BLaER1 treated with 17β-estradiol and CSF1 and Interleukin-3, amounts not matched to agents 10 nM and 100 nM (cell line): ENCODE measurements at regions not wholly inside any gene's neighbourhood (a gene's known extent, or its start where the extent isn't known, plus 50 kb on each side); places are given as distances from the start of the nearest gene placed in this dataset.

ENCODE experiments used
- H3K27ac ChIP-seq, 11 experiments: shearing (Covaris generic); formaldehyde crosslinking; 2 replicates each; pipeline ENCODE4 v1.8.1; 2022
- H3K27me3 ChIP-seq, 11 experiments: shearing (Covaris generic); formaldehyde crosslinking; 2 replicates each; pipeline ENCODE4 v1.8.1; 2022
- H3K36me3 ChIP-seq, 11 experiments: shearing (Covaris generic); formaldehyde crosslinking; 2 replicates each; pipeline ENCODE4 v1.8.1; 2022
- H3K4me1 ChIP-seq, 10 experiments: shearing (Covaris generic); formaldehyde crosslinking; 2 replicates each; pipeline ENCODE4 v1.8.1; 2022
- H3K4me2 ChIP-seq, 11 experiments: shearing (Covaris generic); formaldehyde crosslinking; 2 replicates each; pipeline ENCODE4 v1.8.1; 2022
- H3K4me3 ChIP-seq, 10 experiments: shearing (Covaris generic); formaldehyde crosslinking; 2 replicates each; pipeline ENCODE4 v1.8.1; 2022
- H3K9ac ChIP-seq, 11 experiments: shearing (Covaris generic); formaldehyde crosslinking; 2 replicates each; pipeline ENCODE4 v1.8.1; 2022
- H3K9me3 ChIP-seq, 11 experiments: shearing (Covaris generic); formaldehyde crosslinking; replicated peaks in 1 of 11; 2 replicates each; pipeline ENCODE4 v1.8.1; 2022
- H4K20me1 ChIP-seq, 11 experiments: shearing (Covaris generic); formaldehyde crosslinking; 2 replicates each; pipeline ENCODE4 v1.8.1; 2022
- Cebpa-rat ChIP-seq, 11 experiments: shearing (Covaris generic); IDR thresholded peaks; 2 replicates each; pipeline ENCODE4 v1.8.1; 2022

DNA sequence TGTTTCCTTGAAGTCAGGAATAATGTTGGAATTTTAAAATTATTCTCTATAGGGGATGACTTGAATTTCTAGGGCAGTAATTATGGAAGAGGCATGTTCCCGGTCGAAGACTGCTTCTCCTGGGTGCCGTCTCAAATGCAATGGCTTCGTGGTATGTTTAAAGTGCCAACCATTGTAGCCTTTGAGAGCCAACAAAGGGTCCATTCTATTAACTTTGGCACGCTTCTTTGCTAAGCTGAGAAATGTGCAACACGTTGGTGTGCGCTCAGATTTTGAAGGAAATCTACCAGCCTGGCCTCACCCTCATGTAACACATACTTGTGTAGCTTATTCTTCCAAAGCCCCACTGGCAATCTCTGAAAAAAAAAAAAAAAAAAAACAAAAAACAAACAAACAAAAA, 221.2 kb upstream of the ANKH start:
- Histone ChIP-seq H3K4me1 (no peaks in the 10 kb centered on the region), H3K9me3 (no peaks in the 10 kb centered on the region; a peak in 1 of 22 replicates), H3K4me3 (no peak overlapping the region), H4K20me1 (no peaks in the 10 kb centered on the region), H3K36me3 (no peaks in the 10 kb centered on the region), H3K9ac (no peak overlapping the region), H3K4me2 (no peak overlapping the region), H3K27me3 (no peaks in the 10 kb centered on the region), H3K27ac (no peak overlapping the region)
- no peak for TF ChIP-seq Cebpa-rat (IDR thresholded peaks at IDR 0.05)

DNA sequence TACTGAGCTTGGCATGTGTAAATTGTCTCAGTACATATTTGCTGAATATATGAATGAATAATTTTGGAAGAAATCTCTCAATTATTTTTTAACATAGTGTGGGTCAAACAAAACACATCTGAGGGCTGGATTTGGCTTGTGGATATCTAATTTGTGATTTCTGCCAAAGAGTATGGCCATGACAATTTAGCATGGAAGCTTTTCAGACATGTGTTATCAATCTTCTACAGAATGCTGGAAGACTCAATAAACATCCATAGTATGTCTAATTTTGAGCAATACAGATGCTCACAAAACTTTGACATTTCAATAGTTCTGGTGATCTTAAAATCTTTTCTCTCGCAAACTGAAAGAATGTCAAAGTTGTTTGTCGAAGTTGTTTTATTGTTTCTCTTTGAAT, 214.1 kb upstream of the ANKH start:
- Histone ChIP-seq H3K4me2 (no peak overlapping the region), H4K20me1 (no peaks in the 10 kb centered on the region), H3K27ac (no peak overlapping the region), H3K4me1 (no peaks in the 10 kb centered on the region), H3K9ac (no peak overlapping the region), H3K27me3 (no peaks in the 10 kb centered on the region), H3K9me3 (peaks cover 7 to 17% (median 10%) of the 10 kb centered on the region in 11 experiments; a peak in 18 of 22 replicates), H3K4me3 (no peak overlapping the region), H3K36me3 (no peaks in the 10 kb centered on the region)
- TF ChIP-seq Cebpa-rat (IDR thresholded peaks at IDR 0.05), result no peak

DNA sequence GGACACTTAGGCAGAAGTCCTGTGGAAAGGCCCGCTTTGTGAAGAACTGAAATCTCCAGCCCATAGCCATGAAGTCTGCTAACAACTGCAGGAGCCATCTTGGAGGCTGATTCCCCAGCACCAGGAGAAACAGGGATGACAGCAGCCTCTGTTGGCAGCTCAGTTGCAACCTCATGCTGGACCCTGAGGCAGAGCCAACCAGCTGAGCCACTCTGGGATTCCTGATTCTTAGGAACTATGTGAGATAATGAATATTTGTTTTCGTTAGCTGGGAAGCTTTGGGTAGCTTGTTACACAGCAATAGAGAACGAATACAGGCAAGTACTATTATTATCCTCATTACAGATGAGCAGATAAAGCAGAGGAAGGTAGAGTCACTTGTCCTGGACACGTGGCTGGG, 210.5 kb upstream of the ANKH start:
- H3K4me3 ChIP-seq, result no peak overlapping the region
- H3K36me3 ChIP-seq, result no peaks in the 10 kb centered on the region
- H3K9ac ChIP-seq, result no peak overlapping the region
- no peaks in the 10 kb centered on the region for H4K20me1 ChIP-seq
- H3K27ac ChIP-seq, result no peak overlapping the region
- no peaks in the 10 kb centered on the region for H3K27me3 ChIP-seq
- H3K9me3 ChIP-seq, result peaks cover 7 to 18% (median 10%) of the 10 kb centered on the region in 11 experiments; a peak in 18 of 22 replicates
- H3K4me2 ChIP-seq, result no peak overlapping the region
- no peaks in the 10 kb centered on the region for H3K4me1 ChIP-seq
- TF ChIP-seq Cebpa-rat (IDR thresholded peaks at IDR 0.05), result no peak

DNA sequence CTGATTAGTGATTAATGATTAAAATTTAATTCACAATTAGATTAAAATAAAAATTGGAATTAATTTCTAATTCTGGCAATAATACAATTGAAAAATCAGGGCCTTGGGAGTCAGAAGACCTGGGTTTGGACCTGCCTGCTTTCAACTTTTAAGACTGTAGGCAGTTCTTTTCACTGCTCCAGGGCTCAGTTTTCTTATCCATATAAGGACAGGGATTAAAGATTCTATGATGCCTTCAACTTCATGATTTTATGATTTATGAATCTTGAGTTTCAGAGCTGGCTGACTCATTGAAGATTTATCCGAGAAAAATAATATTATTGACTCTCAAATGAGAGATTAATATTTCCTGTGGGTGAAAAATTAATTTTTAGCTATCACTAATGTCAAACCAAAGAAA, 208.6 kb upstream of the ANKH start:
- no peaks in the 10 kb centered on the region for H3K27me3 ChIP-seq
- no peak overlapping the region for H3K4me2 ChIP-seq
- no peak overlapping the region for H3K27ac ChIP-seq
- H3K4me3 ChIP-seq, result no peak overlapping the region
- no peak for TF ChIP-seq Cebpa-rat (IDR thresholded peaks at IDR 0.05)
- no peaks in the 10 kb centered on the region for H3K4me1 ChIP-seq
- H3K9me3 ChIP-seq, result peaks cover 7 to 18% (median 10%) of the 10 kb centered on the region in 11 experiments; a peak in 18 of 22 replicates
- no peaks in the 10 kb centered on the region for H4K20me1 ChIP-seq
- no peaks in the 10 kb centered on the region for H3K36me3 ChIP-seq
- no peak overlapping the region for H3K9ac ChIP-seq

DNA sequence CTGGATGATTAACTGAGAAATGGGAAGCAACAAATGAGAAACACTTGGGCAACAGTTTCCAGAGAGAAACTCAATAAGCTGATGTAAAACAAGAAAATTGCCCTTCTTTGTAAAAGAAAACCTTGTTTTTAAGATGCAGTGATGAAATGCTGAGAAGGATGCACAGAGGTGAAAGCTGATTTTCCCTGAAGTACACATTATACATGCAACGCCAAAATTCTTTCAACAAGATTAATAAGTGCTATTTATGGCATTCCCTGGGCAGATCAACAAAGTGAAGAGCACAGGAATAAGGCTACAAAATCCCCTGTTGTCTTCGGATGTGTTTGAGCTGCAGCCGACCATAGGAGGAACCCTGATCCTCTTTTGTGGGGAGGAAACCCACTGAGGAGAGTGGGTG, 208.0 kb upstream of the ANKH start:
- Histone ChIP-seq H3K9me3 (peaks cover 7 to 18% (median 10%) of the 10 kb centered on the region in 11 experiments; a peak in 18 of 22 replicates), H3K27me3 (no peaks in the 10 kb centered on the region), H3K9ac (no peak overlapping the region), H4K20me1 (no peaks in the 10 kb centered on the region), H3K36me3 (no peaks in the 10 kb centered on the region), H3K4me2 (no peak overlapping the region), H3K27ac (no peak overlapping the region), H3K4me1 (no peaks in the 10 kb centered on the region), H3K4me3 (no peak overlapping the region)
- TF ChIP-seq Cebpa-rat (IDR thresholded peaks at IDR 0.05), result no peak

DNA sequence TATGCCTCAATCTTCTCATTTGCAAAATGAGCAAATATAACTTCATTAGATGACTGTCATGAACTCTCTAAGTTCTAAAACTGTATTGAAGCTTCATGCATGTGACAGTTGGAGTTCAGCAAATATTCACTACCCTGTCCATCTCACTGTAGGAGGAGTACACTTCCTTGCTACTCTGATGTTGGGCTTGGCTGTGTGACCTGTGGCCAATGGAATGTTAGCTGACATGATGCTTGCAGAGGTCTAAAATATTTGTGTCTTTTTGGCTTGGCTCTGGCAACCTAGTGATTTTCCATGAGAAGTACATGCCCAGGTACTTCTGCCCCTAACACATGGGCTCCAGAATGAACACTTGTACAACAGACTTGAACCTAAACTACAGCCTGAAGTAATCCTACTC, 203.1 kb upstream of the ANKH start:
- Histone ChIP-seq H3K4me2 (no peak overlapping the region), H3K9ac (no peak overlapping the region), H3K36me3 (no peaks in the 10 kb centered on the region), H3K27ac (no peak overlapping the region), H4K20me1 (no peaks in the 10 kb centered on the region), H3K4me1 (peaks cover 0 to 15% (median 0%) of the 10 kb centered on the region in 10 experiments; a peak in 3 of 20 replicates), H3K9me3 (no peaks in the 10 kb centered on the region), H3K27me3 (no peaks in the 10 kb centered on the region), H3K4me3 (no peak overlapping the region)
- no peak for TF ChIP-seq Cebpa-rat (IDR thresholded peaks at IDR 0.05)

DNA sequence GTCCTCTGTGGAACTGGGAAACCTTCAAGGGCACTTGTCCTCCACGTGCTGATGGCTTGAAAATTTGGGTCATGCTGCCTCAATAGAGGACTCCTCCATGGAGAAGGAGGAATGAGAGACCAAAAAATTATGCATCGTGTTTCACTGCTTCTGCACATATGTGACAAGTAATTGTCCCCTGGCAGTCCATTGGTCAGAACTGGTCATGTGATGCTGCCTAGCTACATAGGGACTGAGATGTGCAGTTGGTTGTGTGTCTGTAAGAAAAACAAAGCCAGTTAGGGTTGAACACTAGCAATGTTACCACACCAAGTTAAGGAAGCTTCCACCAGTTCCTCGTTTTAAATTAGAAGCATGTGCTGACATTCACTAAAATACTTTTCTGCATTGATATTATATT, 201.9 kb upstream of the ANKH start:
- no peak overlapping the region for H3K27ac ChIP-seq

DNA sequence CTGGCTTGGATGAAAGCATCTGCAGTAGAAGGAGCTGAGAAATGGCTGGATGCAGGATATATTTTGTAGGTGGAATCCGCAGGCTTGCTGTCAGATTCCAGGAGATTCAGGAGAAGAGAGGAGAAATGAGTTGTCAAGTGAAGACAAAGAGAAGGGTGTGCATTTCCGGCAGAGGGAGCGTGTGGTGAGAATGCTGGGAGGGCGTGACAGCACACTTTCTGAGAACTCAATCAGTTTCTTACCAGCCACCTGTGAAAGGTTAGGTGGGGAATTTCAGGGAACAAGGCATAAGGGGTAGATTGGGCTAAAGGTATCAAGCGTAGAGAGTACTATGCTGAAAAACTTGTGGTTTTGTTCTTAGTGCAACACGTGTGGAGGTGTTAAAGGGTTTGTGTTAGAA, 199.3 kb upstream of the ANKH start:
- Histone ChIP-seq H3K4me2 (no peak overlapping the region), H3K4me3 (no peak overlapping the region), H3K27ac (no peak overlapping the region), H3K9me3 (peaks cover 0 to 11% (median 4%) of the 10 kb centered on the region in 11 experiments; a peak in 9 of 22 replicates), H3K27me3 (no peaks in the 10 kb centered on the region), H3K9ac (no peak overlapping the region), H3K36me3 (no peaks in the 10 kb centered on the region), H3K4me1 (peaks cover 0 to 23% (median 0%) of the 10 kb centered on the region in 10 experiments; a peak in 3 of 20 replicates), H4K20me1 (no peaks in the 10 kb centered on the region)
- no peak for TF ChIP-seq Cebpa-rat (IDR thresholded peaks at IDR 0.05)

More for the DNA sequence above, 201.9 kb upstream of the ANKH start:
- H4K20me1 ChIP-seq, result no peaks in the 10 kb centered on the region
- peaks cover 0 to 23% (median 0%) of the 10 kb centered on the region in 10 experiments; a peak in 3 of 20 replicates for H3K4me1 ChIP-seq
- H3K9me3 ChIP-seq, result no peaks in the 10 kb centered on the region
- no peaks in the 10 kb centered on the region for H3K27me3 ChIP-seq
- H3K4me3 ChIP-seq, result no peak overlapping the region
- peak overlapping the region in 1 of 11 experiments; percentile 28; a peak in 2 of 22 replicates for H3K4me2 ChIP-seq
- no peaks in the 10 kb centered on the region for H3K36me3 ChIP-seq
- no peak for TF ChIP-seq Cebpa-rat (IDR thresholded peaks at IDR 0.05)
- H3K9ac ChIP-seq, result no peak overlapping the region

DNA sequence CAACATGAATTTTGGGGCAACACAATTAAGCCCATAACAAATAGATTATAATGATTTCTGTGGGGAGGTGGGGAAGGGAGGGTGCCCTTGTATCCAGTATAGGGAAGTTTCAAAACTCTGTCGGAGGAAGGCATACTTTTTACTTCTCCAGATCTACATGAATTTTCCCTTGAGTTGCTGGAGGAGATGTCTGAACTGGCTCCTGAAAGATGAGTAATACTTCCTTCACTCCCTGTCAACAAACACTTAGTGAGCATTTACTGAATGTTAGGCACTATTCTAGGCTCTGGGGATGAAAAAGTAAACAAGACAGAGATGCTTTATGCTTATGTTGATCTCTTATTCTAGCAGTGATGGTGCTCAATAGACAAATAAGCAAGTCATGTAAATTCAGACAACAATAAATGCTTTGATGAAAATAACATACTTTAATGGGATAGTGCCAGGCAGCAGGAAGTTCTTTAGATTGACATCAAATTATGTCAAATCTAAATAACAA, 197.9 kb upstream of the ANKH start:
- H3K4me3 ChIP-seq, result no peak overlapping the region
- TF ChIP-seq Cebpa-rat (IDR thresholded peaks at IDR 0.05), result no peak

DNA sequence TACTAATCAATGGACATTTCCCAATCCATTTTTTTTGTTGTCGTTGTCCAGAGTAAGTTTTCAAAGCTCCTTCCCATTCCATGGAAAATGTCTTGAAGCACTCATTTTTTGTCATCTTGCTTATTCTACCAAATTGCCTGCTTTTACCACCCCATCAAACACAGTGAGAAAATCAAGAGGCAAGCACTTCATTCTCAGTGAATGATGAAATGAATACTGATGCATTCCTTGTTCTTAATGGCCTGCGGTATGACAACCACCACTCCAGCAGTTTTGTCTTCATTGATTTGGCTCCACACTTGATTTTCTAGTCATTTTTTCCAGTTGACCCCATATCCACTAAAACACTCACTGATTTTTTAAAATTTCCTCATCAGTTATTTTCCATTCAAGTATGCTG, 193.5 kb upstream of the ANKH start:
- Histone ChIP-seq H3K27ac (no peak overlapping the region), H4K20me1 (no peaks in the 10 kb centered on the region), H3K4me2 (no peak overlapping the region), H3K27me3 (no peaks in the 10 kb centered on the region), H3K9ac (no peak overlapping the region), H3K36me3 (no peaks in the 10 kb centered on the region), H3K4me1 (peaks cover 0 to 12% (median 0%) of the 10 kb centered on the region in 10 experiments; a peak in 3 of 20 replicates), H3K9me3 (peaks cover 0 to 11% (median 4%) of the 10 kb centered on the region in 11 experiments; a peak in 9 of 22 replicates), H3K4me3 (no peak overlapping the region)
- no peak for TF ChIP-seq Cebpa-rat (IDR thresholded peaks at IDR 0.05)

More for the DNA sequence above, 197.9 kb upstream of the ANKH start:
- Histone ChIP-seq H3K9ac (no peak overlapping the region), H3K27me3 (no peaks in the 10 kb centered on the region), H3K36me3 (no peaks in the 10 kb centered on the region), H3K27ac (no peak overlapping the region), H3K4me2 (peak overlapping the region in 2 of 11 experiments; percentile 0 to 13; a peak in 2 of 22 replicates), H4K20me1 (no peaks in the 10 kb centered on the region), H3K4me1 (peaks cover 0 to 23% (median 0%) of the 10 kb centered on the region in 10 experiments; a peak in 3 of 20 replicates), H3K9me3 (peaks cover 0 to 11% (median 4%) of the 10 kb centered on the region in 11 experiments; a peak in 9 of 22 replicates)
